Stimulated activated naive CD4-positive, alpha-beta T cell (primary cell): ENCODE measurements at regions not wholly inside any gene's neighbourhood (a gene's known extent, or its start where the extent isn't known, plus 50 kb on each side); places are given as distances from the start of the nearest gene placed in this dataset.

Source experiments
- DNase-seq, 6 experiments: peaks; one replicate each; lab custom pipeline; 2025; lab: John Stamatoyannopoulos, UW

DNA sequence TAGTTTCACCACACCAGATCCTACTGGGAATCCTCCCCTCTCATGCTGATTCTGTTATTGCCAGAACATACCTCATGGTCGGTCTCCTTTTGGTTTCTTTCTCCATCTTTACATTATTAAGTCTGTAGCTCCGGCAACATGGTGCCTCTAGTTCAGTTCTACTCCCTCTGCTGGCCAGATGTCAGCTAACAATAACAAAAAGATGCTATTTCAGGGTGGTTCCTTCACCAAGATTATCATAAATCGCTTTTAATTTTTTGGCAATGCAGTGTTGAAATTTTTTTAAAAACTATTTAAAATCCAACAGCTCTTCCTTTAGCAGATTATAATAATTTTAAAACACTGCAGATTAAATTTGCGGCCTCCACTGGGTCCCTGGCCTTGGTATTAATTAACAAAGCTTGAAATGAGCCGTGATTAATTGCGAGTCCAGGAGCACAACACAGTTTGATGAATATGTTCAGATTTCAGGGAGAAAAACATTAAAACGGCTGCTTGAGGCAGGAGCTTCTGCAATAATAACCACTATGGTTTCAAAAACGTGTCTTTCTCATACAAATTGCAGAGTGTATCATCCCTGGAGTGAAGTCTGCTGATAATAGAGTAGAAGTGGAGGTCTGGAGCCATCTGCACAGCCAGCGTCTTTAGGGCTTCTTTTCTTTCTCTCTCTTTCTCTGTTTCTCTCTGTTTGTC is 492.9 kb upstream of the KIRREL3 start:
- no peak for DNase-seq

GRCh38 chr11:127492029-127492428 is 491.5 kb upstream of the KIRREL3 start:
- no peak for DNase-seq

DNA sequence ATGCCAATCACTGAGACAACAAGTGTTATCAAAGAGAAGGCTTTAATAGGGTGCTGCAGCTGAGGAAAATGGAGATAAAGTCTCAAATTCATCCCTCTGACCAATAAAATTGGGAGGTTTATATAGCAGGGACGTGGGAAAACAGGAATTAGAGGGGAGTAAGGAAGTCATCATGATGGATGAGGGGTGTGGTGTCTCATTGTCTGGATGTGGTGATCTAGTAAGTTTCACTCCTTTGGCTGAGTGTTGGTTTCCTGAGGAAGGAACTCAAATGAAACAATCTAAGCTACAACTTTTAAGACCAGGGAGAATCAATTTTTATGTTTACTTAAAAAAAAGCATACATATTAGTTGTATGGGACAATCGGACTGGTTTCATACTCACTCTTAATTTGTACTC is 491.0 kb upstream of the KIRREL3 start:
- no peak for DNase-seq

- DNase-seq, result no peak
Observed at GRCh38 chr11:127490896-127491295, 490.3 kb upstream of the KIRREL3 start.

DNA sequence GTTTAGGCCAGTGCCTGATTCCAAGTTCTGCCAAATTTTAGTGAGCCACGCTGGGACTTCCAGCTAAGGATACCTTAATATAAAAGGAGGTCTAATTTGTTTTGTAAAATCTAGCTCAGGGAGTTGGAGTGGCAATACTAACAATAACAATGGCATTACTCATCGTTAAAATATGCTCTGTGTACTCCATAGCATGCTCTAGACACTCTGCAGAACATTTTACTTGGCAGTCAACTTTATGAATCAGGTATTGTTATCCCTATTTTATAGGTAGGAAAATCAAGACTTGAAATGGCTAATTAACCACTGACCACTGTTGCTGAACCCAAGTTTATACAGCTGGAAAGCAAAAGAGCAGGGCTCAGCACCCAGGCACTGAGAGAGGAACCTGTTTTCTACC is 485.0 kb upstream of the KIRREL3 start:
- no peak for DNase-seq

DNA sequence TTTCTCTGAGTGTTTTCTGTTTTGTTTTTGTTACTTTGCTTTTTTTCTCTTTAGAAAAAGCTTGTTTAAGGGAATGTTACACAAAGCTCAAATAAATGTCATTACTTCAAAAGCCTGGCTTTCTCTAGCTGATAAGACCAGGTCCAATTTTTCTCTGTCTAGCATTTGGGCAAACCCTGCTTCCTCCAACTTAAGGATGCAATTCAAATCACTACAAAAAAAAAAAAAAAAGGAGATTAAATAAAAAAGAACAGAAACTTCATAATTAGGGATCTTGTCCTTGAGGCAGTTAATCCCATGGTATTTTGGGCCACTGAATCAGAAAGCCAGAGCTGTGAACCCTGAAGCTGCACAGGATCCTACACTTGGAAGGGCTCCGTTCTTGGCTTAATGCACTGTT is 480.8 kb upstream of the KIRREL3 start:
- no peak for DNase-seq

DNA sequence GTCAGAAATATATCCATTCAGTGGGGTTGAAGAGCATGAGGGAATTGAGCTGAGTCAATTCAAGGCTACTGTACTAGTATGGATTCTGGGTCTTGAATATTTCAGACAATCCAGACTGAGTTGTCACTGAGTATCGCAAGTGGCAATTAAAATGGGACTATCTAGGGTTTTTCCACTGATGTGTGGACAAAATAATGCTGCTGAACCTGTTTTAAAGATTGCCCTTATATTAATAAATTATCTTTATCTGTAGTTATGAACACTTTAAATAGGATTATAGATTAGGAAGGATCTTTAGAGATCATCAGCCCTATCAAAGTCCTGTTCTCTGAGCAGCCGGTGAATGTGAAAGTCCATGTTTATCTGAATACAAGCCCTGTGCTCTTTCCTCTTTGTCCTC is 478.3 kb upstream of the KIRREL3 start:
- DNase-seq, result no peak

DNA sequence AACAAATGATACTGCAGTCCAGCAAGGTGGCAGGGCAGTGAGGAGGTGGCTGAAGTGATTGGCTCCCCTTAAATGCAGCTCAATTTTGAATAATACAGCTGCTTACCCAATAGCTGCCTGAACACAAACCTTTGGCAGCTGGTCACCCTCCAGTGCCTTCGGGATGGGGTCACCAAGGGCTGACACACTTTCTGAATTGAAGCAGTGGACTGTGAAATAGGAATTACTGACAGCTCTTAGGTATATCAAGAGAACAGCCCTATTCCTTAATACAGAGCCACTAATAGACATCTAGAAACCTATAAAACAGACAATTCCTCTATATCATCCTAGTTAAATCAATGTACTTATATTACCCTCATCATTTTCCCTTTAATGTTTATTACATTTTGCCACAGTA is 474.2 kb upstream of the KIRREL3 start:
- DNase-seq, result no peak

- DNase-seq, result no peak
Observed at GRCh38 chr11:127472505-127472904, 471.9 kb upstream of the KIRREL3 start.

- DNase-seq, result no peak
Observed at GRCh38 chr11:127471662-127472061, 471.1 kb upstream of the KIRREL3 start.

- no peak for DNase-seq
Observed at GRCh38 chr11:127470306-127470884, 469.8 kb upstream of the KIRREL3 start.

DNA sequence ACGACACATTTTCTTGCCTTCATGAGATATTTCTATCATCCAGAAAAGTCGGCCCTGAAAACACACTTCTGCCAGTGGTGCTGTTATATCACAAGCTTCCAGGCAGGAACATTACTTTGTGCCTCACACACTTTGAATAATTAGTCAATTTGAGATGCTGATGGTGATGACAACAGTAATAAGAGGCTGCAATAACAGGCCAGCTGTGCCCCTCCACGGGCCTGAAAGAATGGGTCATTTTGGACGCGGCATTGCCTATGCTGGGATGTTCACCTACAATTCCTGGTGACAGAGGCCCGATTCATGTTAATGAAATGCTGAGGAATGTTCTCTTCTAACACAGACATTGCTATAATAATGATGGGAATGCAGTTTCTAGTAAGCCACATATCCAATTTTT is 463.8 kb upstream of the KIRREL3 start:
- no peak for DNase-seq

DNA sequence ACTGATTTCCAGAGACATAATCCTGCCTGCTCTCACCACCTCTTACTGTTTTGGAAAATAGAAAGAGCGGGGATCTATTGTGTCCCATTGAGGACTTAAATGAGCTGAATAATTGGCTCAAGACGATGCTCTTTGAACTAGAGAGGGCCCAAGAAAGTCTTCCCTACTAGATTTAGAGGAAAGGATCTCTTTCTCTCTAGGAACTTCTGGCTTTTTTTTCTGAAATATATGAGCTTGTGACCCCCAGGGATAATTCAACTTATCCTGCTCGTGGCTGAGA is 461.4 kb upstream of the KIRREL3 start:
- DNase-seq, result no peak

DNA sequence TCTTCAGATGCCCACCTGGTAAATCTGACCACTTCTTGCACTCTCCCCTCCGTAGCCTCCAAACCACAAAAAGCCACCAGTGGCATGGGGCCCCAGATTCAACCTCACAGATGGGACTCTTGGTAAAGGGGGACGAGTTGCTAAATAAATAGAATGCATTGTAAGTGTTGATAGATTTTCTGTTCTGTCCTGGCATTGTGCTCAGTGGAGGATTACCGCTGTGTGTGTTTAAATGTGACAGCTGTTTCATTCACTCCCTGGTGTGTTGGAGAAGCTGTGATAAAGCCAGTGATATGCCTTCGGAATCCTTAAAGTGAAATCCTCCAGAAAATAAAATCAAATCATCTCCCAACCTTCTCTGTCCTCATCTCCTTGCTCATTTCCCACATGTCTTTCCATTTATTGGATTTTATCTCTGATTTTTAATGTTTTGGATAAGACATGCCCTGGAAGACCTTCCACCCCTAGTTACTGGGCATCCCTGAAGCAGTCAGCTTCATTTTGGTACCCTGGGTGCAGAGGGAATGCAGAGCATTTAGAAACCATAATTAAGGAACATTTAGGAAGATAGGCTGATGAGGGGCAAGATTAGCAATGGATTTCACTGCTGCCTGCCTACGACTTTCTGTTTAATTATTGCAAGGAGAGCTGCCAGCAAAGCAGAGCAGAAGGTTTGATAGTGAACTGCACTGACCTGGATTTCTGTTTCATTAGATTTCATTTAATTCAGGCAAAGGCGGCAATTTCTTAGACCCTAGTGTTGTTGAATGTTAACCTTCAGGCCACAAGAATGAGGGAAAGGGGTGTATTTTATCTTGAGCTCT is 460.9 kb upstream of the KIRREL3 start:
- no peak for DNase-seq

DNA sequence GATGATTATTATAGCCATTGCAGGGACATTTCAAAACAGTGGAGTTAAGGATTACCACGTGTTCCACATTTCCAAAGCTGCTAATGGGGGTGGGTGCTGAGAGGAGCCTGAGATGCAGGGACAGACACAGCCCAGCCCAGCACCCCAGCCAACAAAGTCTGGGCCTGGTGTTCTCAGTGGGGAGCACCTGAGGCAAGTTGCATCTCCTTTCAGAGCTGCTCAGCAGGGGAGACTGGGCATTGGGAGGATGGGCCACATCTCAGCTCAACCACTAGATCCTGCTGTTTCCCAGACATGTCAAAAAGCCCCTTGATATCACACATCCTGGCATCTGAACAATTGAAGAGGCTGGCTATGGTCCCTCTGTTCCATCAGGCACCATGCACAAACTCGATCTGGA is 458.0 kb upstream of the KIRREL3 start:
- no peak for DNase-seq

- DNase-seq, result no peak
Observed at GRCh38 chr11:127454856-127455255, 454.3 kb upstream of the KIRREL3 start.

DNA sequence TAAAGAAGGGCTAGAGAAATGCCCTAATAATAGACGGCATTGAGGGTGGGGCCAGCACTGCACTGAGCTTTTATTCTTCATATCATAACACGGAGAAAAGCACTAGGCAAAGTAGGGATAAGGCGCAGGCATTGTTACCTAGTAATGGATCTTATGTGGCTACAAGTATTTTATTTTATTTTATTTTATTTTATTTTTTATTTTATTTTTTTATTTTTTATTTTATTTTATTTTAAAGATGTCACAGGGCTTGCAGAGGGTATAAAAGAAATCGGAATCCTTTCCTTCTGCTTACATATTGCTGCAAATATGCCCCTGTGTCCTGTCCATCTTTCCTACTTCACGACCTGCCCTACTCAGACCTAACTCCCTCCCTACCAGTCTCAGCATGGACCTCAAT is 452.0 kb upstream of the KIRREL3 start:
- no peak for DNase-seq

DNA sequence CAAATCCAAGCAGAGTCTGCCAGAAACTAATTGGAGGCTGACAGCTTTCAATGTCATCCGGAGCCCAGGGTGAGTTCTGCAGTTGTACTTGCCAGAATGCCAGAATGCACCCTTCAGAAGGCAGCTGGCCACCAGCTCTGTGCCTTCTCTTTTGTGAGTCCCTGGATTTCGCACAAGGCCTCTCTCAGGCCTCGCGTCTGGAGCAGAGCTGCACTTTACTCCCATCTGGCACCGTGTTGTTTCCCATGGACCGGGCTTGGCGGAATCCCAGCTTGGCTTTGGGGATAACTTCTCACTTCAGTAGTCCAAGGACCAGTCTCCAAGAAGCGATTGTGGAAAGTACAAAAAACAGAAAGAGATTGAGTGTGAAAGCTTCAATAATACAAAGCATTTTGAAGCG is 451.3 kb upstream of the KIRREL3 start:
- no peak for DNase-seq

DNA sequence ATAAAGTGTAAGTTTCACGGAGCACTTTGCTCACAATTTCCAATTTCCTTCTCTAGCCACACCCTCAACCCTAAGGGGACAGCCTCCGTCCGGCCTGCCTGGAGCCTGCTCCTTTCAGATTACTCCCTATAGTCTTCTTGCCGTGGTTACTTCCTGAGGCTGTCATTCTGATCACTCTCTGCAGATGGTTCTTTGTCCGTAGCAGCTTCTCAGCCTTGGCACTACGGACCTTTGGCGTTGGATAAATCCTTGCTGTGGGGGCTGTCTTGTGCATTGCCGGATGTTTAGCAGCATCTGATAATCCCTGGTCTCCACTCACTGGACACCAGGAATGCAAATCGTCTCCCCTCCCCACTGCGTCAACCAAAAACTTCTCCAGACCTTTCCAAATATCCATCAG is 447.5 kb upstream of the KIRREL3 start:
- no peak for DNase-seq

DNA sequence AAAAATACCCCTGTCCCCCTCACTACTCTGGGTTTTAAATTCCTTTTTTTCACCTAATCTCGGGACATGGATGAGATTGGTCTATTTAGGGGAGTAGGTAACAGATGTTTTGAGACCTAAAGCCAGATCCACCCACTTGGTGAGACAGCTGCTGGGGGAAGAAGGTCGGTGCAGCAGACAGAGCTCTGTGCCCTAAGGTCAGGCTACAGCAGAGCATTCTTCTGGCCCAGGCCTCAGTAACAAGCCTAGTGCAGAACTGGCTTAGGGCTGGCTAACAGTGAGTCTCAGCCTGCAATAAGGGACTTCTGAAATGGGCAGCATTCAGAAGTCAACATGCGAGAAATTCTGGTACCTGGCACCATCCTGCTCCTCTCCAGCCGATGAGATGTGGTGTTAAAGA is 444.9 kb upstream of the KIRREL3 start:
- no peak for DNase-seq

DNA sequence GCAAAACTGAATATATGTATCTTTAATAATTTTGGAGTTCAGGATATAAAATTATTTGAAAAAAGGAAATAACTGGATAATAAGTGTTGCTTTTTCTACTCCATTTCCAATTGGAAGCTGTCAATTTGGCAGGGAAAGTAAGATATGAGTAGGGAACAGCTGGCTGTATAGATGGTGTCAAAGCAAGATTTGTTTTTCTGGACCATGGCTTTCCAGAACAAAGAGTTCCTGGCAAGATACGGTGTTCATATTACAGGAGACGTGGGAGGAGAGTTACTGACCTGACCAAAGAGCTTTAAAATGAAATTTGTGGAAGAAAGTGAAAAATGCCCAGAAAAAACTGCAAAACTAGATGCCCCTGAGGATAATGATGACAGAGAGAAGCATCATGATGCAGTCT is 442.7 kb upstream of the KIRREL3 start:
- DNase-seq, result no peak

DNA sequence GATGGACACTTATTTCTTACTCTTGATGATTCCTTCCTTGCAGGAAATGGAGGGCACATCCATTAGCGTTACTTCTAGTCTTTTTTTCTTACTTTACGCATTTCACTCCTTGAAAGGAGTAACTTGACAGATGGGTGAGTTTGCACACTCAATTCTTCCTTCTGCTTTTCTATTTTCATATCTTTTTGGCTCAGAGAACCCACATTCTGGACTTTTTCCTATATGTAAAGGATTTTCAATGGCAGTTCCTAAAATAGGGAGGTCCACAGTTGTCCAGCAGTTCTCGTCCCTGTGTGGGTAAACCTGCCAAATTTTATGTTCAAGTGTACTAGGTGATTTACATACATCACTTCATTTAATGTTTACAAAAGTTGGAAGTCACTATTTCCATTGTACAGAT is 440.0 kb upstream of the KIRREL3 start:
- no peak for DNase-seq

- no peak for DNase-seq
Observed at GRCh38 chr11:127425281-127425680, 424.7 kb upstream of the KIRREL3 start.

DNA sequence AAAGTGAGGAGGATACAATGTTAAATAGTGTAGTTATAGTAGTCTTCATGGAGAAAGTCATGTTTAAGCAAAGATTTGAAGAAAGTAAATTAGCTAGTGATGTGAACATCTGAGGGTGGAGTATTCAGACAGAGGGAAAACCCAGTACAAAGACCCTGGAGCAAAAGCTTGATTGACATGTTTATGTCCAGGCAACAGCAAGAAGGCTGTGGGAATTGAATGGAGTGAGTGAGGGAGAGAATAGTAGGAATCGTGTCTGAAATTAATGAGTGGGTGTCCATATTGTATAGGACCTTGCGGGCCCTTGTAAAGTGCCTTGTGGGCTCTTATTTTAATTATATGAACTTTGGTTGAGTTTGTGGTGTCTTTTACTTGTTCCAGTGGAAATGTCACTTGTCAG is 424.1 kb upstream of the KIRREL3 start:
- no peak for DNase-seq
